ENCODE measurements at regions not wholly inside any gene's neighbourhood (a gene's known extent, or its start where the extent isn't known, plus 50 kb on each side); places are given as distances from the start of the nearest gene placed in this dataset.

DNA sequence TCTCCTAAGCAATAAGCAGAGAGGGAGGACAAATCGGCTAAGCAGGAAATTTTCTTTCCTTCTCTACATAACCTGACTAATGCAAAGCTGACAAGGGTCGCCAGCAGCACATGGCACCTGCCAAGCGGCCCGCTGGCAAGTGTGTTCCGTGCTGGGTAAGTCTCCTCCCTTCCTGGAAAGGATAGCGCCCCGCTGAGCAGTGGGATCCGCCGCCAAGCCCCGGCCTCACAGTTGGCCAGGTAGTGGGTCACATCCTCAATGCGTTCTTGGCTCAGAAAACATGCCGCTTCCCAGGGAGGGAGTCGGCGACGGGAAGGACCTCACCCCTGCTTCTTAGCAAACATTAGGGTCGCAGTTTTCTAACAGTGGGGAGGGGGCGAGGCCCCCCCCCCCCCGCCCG lies 488.9 kb upstream of the NUPR2 start:
- BruUV-seq (replicated peaks): no TSS peak
- no peaks in the 10 kb centered on the region for H3K79me1 ChIP-seq (ENCODE audit: low read depth in 1 of 2, low read length in 2 of 2)
- dilution Hi-C loops (cut with HindIII; ENCODE audit: low sequenced_read_pairs, unreplicated experiment) (no loop called here), intact Hi-C loops (cut with micrococcal nuclease) (no loop called here), in situ Hi-C loops (cut with MboI; ENCODE audit: low sequenced_read_pairs) (no loop called here)
- no peaks in the 10 kb centered on the region for H3K27me3 ChIP-seq (ENCODE audit: control insufficient read depth, insufficient read depth, low read length)
- H2AFZ ChIP-seq (replicated peaks; ENCODE audit: low read length, poor library complexity): no peak overlapping the region
- no peak overlapping the region for H2BK120ac ChIP-seq (ENCODE audit: low read depth, low read length)
- H3K36me3 ChIP-seq (ENCODE audit: control insufficient read depth, insufficient read depth, low read length): no peaks in the 10 kb centered on the region
- H4K91ac ChIP-seq (ENCODE audit: insufficient read depth, low read depth, low read length): no peak overlapping the region
- ATAC-seq (ENCODE audit: low read depth) (no peak), DNase-seq (no peak)
- peaks cover 13% of the 10 kb centered on the region for H3K9me3 ChIP-seq (ENCODE audit: control insufficient read depth, insufficient read depth, low read length)
- H2BK15ac ChIP-seq (ENCODE audit: low read depth, low read length): no peak overlapping the region
- H3K4me3 ChIP-seq (ENCODE audit: insufficient read depth, low read depth, low read length): no peak overlapping the region
- H4K8ac ChIP-seq (ENCODE audit: low read depth in 2 of 2, low read length in 2 of 2): no peak overlapping the region
- no peak overlapping the region for H3K18ac ChIP-seq (ENCODE audit: low read depth, low read length)
- no peak overlapping the region for H3K23ac ChIP-seq (ENCODE audit: low read depth, low read length)
- H2AK5ac ChIP-seq (ENCODE audit: low read depth, low read length): no peak overlapping the region
- no peak overlapping the region for H2BK5ac ChIP-seq (ENCODE audit: low read depth, low read length, poor library complexity, severe bottlenecking)
- no peaks in the 10 kb centered on the region for H3K4me1 ChIP-seq (ENCODE audit: control insufficient read depth, insufficient read depth, low read length)
- H3K27ac ChIP-seq (ENCODE audit: insufficient read depth, low read length): no peak overlapping the region
- no peak overlapping the region for H3K14ac ChIP-seq (replicated peaks; ENCODE audit: low read depth, low read length)
- ChIA-PET POLR2A (ENCODE audit: unreplicated experiment) (no interaction called here), CTCF (no interaction called here)
- no peak overlapping the region for H4K5ac ChIP-seq (ENCODE audit: low read depth, low read length)
- H3K4me2 ChIP-seq (ENCODE audit: low read depth, low read length): no peak overlapping the region
- H2BK20ac ChIP-seq (ENCODE audit: low read depth, low read length): no peak overlapping the region
- no peaks in the 10 kb centered on the region for H3K9me1 ChIP-seq (ENCODE audit: insufficient read depth, low read length)
- TF ChIP-seq RFX5 (IDR thresholded peaks at IDR 0.05; ENCODE audit: low read depth, low read length) (no peak), BHLHE40 (IDR thresholded peaks at IDR 0.05; ENCODE audit: low read depth, low read length) (no peak), CEBPB (IDR thresholded peaks at IDR 0.05; ENCODE audit: low read depth, low read length) (no peak), POLR2A (IDR thresholded peaks at IDR 0.05; ENCODE audit: low read depth, low read length) (no peak), FOS (IDR thresholded peaks at IDR 0.05; ENCODE audit: low read depth, low read length) (no peak), RCOR1 (IDR thresholded peaks at IDR 0.05; ENCODE audit: insufficient replicate concordance, low read length) (no peak), MAFK (IDR thresholded peaks at IDR 0.05; ENCODE audit: low read depth, low read length) (no peak), MXI1 (IDR thresholded peaks at IDR 0.05; ENCODE audit: borderline replicate concordance, low read depth, low read length) (no peak), SMC3 (IDR thresholded peaks at IDR 0.05; ENCODE audit: low read depth, low read length) (no peak), MAZ (IDR thresholded peaks at IDR 0.05; ENCODE audit: borderline replicate concordance, low read depth, low read length) (no peak)
- TF ChIP-seq, protein P1, sequence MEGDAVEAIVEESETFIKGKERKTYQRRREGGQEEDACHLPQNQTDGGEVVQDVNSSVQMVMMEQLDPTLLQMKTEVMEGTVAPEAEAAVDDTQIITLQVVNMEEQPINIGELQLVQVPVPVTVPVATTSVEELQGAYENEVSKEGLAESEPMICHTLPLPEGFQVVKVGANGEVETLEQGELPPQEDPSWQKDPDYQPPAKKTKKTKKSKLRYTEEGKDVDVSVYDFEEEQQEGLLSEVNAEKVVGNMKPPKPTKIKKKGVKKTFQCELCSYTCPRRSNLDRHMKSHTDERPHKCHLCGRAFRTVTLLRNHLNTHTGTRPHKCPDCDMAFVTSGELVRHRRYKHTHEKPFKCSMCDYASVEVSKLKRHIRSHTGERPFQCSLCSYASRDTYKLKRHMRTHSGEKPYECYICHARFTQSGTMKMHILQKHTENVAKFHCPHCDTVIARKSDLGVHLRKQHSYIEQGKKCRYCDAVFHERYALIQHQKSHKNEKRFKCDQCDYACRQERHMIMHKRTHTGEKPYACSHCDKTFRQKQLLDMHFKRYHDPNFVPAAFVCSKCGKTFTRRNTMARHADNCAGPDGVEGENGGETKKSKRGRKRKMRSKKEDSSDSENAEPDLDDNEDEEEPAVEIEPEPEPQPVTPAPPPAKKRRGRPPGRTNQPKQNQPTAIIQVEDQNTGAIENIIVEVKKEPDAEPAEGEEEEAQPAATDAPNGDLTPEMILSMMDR (conservative IDR thresholded peaks at IDR 0.05; ENCODE audit: low read depth, low read length): no peak
- TF ChIP-seq, protein P2, sequence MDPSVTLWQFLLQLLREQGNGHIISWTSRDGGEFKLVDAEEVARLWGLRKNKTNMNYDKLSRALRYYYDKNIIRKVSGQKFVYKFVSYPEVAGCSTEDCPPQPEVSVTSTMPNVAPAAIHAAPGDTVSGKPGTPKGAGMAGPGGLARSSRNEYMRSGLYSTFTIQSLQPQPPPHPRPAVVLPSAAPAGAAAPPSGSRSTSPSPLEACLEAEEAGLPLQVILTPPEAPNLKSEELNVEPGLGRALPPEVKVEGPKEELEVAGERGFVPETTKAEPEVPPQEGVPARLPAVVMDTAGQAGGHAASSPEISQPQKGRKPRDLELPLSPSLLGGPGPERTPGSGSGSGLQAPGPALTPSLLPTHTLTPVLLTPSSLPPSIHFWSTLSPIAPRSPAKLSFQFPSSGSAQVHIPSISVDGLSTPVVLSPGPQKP (IDR thresholded peaks at IDR 0.05; ENCODE audit: borderline replicate concordance, low read depth, low read length): no peak
- TF ChIP-seq, protein P3, sequence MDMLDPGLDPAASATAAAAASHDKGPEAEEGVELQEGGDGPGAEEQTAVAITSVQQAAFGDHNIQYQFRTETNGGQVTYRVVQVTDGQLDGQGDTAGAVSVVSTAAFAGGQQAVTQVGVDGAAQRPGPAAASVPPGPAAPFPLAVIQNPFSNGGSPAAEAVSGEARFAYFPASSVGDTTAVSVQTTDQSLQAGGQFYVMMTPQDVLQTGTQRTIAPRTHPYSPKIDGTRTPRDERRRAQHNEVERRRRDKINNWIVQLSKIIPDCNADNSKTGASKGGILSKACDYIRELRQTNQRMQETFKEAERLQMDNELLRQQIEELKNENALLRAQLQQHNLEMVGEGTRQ (IDR thresholded peaks at IDR 0.05; ENCODE audit: low read depth, low read length): no peak
- H3K56ac ChIP-seq (ENCODE audit: extremely low read depth, insufficient read depth, low read length): no peak overlapping the region
- no peak overlapping the region for H2AK9ac ChIP-seq (replicated peaks; ENCODE audit: low read depth, low read length, poor library complexity)
- no peaks in the 10 kb centered on the region for H4K20me1 ChIP-seq (ENCODE audit: insufficient read depth, low read length)
- no peak overlapping the region for H3K9ac ChIP-seq (ENCODE audit: low read depth, low read length)
- H3K4ac ChIP-seq (ENCODE audit: low read depth, low read length): no peak overlapping the region
- no CpG with 5 or more reads among the region's 19 CpGs for WGBS, 2 experiments (ENCODE audit: extremely low coverage in 2 of 2, insufficient read length in 1 of 2)
